Upper lobe of left lung (tissue), 6 donors: ENCODE measurements at regions not wholly inside any gene's neighbourhood (a gene's known extent, or its start where the extent isn't known, plus 50 kb on each side); places are given as distances from the start of the nearest gene placed in this dataset.

Experiments used
- ATAC-seq, 2 donors: fragments of 200-7000 bp; cut with Tn5 transposase; one replicate each; pipeline ENCODE4 v1.9.1; 2022; ENCODE audit warnings: mild to moderate bottlenecking in 2 of 2, moderate library complexity in 2 of 2; ENCODE audit not compliant: low FRiP score in 2 of 2
- DNase-seq, 2 donors: peaks; one replicate each; pipeline ENCODE4 v3.0.0-alpha.2; 2019 to 2020
- H3K27ac ChIP-seq, 4 donors: fragments of 200-600 bp; sonication (generic); one replicate each; pipeline ENCODE4 v1.5.1; 2016 to 2019
- H3K27me3 ChIP-seq, 4 donors: fragments of 200-600 bp; sonication (generic); one replicate each; pipeline ENCODE4 v1.5.1; 2017 to 2019
- H3K36me3 ChIP-seq, 4 donors: fragments of 200-600 bp; sonication (generic); one replicate each; pipeline ENCODE4 v1.5.1; 2016 to 2019
- H3K4me1 ChIP-seq, 4 donors: fragments of 200-600 bp; sonication (generic); one replicate each; pipeline ENCODE4 v1.5.1; 2018 to 2019
- H3K4me3 ChIP-seq, 4 donors: fragments of 200-600 bp; sonication (generic); one replicate each; pipeline ENCODE4 v1.5.1; 2017 to 2019; ENCODE audit warnings: mild to moderate bottlenecking in 2 of 4, moderate library complexity in 1 of 4
- H3K9me3 ChIP-seq, 4 donors: fragments of 200-600 bp; sonication (generic); one replicate each; pipeline ENCODE4 v1.5.1; 2018 to 2019
- CTCF ChIP-seq, 6 experiments: fragments of 450-650 bp in 4 of 6; fragments of 200-600 bp in 2 of 6; sonication (generic) in 2 of 6; IDR thresholded peaks; one replicate each; pipeline ENCODE4 v1.5.1; 2016 to 2019; ENCODE audit warnings: antibody characterized with exemption in 6 of 6
- EP300 ChIP-seq, 4 donors: sonication (generic); formaldehyde crosslinking; IDR thresholded peaks; one replicate each; pipeline ENCODE4 v1.5.1; 2017; ENCODE audit warnings: antibody characterized with exemption in 4 of 4, control low read depth in 2 of 4
- POLR2A ChIP-seq, 4 donors: fragments of 450-650 bp; IDR thresholded peaks; one replicate each; pipeline ENCODE4 v1.5.1; 2016 to 2017; ENCODE audit warnings: antibody characterized with exemption in 4 of 4, mild to moderate bottlenecking in 2 of 4
- POLR2AphosphoS5 ChIP-seq, 2 donors: sonication (generic); formaldehyde crosslinking; IDR thresholded peaks; one replicate each; pipeline ENCODE4 v1.5.1; 2017; ENCODE audit warnings: antibody characterized with exemption in 2 of 2
- WGBS, 2 donors: methylation state at CpG; one replicate each; pipeline ENCODE4 v1.1.5; 2017 to 2018; 5-methylcytosine and 5-hydroxymethylcytosine counted together
- donor health status: DM: no; HTN: no; CAD: no; lungs with moderate emphysema.
- donor health status: DM: no; HTN: yes; CAD: no; lungs with severe emphysema.

DNA sequence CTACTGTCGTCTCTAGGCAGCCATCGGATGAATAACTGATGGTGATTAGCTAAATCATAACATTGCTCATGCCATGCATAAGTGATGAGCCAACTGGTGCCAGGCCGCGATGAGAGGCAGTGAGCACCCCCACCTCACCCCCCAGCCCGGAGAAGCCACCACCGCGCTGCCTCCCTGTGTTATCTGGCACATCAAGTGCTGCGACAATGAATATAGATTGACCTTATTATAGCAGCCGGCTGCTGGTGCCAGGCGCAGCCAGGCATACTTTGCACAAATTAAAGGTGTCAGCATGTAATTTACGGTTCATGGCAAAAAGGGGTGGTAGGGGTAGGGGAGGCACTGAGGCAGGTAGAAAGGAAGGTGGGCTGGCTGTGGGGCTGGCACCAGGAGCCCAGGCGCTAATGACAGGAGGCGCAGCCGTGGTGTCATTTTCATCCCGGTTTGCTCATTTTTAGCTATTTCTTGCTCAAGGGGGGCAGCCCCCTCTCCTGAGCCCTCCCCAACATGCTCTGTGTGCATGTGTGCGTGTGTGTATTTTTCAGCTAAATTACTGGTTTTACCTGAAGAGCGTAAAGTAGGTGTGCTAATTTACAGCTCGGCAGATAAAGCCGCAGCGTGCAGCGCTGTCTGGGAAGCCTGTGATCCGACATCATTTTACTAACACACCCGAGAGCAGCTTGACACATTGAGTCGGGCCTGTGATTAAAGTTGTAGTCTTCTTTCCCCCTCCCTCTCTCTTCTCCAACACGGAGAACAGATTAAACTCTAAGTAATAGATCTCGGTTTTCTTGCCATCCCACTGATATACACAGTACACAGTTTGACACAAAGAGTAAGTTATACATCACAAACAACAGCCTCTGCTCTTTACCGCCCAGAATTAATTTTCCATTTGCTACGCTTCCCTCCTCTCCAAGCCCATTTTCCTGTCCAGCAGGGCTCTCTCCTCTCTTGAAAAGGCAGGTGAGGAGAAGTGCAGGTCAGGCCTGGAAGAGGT is 212.3 kb downstream of the RPLP1 start:
- peaks cover 7 to 22% (median 18%) of the 10 kb centered on the region in 4 donors for H3K4me1 ChIP-seq
- no peaks in the 10 kb centered on the region for H3K36me3 ChIP-seq
- no peaks in the 10 kb centered on the region for H3K27me3 ChIP-seq
- no peak overlapping the region for H3K4me3 ChIP-seq
- peak in 1 of 2 donors; percentile 40 for DNase-seq
- WGBS, 2 donors = 65 to 72% methylated on average over 25 to 28 of the region's 28 CpGs
- no peaks in the 10 kb centered on the region for H3K9me3 ChIP-seq
- TF ChIP-seq POLR2A (IDR thresholded peaks at IDR 0.05) (no peak), EP300 (IDR thresholded peaks at IDR 0.05) (no peak), POLR2AphosphoS5 (IDR thresholded peaks at IDR 0.05) (no peak), CTCF (IDR thresholded peaks at IDR 0.05) (no peak)
- no peak for ATAC-seq
- no peak overlapping the region for H3K27ac ChIP-seq

DNA sequence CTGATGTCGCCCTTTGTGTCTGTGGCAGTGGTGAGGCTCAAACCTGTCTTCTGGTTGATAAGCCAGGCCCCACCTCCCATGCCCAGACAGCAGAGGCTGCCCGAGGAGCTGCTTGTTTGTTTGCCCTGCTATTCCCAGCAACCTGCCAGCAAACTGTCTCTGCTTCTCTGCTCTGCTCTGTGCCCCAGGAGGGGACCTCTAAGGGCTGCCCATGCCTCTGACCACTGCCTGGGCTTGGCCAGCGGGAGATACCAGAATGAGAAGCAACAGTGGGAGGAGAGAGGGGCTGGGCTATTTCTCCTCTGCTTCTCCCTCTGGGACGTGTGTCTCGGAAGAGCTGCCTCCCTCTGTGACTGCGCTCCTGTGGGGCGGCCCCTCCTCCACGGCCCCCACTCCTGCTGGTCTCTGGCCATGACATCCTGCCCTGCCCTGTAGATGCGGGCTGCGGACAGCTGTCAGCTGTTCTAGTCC is 213.1 kb downstream of the RPLP1 start:
- Histone ChIP-seq H3K27ac (peak overlapping the region in 1 of 4 donors; percentile 72), H3K9me3 (no peaks in the 10 kb centered on the region), H3K4me3 (no peak overlapping the region), H3K27me3 (no peaks in the 10 kb centered on the region), H3K36me3 (no peaks in the 10 kb centered on the region), H3K4me1 (peaks cover 7 to 22% (median 18%) of the 10 kb centered on the region in 4 donors)
- DNase-seq = peak in 1 of 2 donors; percentile 33
- no peak for ATAC-seq
- WGBS, 2 donors = 64 to 67% methylated on average over 10 of the region's 10 CpGs
- no peak for TF ChIP-seq POLR2A (IDR thresholded peaks at IDR 0.05)
- TF ChIP-seq CTCF (IDR thresholded peaks at IDR 0.05) = no peak
- TF ChIP-seq EP300 (IDR thresholded peaks at IDR 0.05) = no peak
- TF ChIP-seq POLR2AphosphoS5 (IDR thresholded peaks at IDR 0.05) = no peak

- DNase-seq (peak in 1 of 2 donors; percentile 58), ATAC-seq (peak; percentile 54 to 57)
Measured at GRCh38 chr15:69666441-69666882, 213.8 kb downstream of the RPLP1 start.

More at GRCh38 chr15:69666441-69666882, 213.8 kb downstream of the RPLP1 start:
- no peaks in the 10 kb centered on the region for H3K27me3 ChIP-seq
- 61 to 65% methylated on average over 8 to 10 of the region's 10 CpGs for WGBS, 2 donors
- no peaks in the 10 kb centered on the region for H3K9me3 ChIP-seq
- no peaks in the 10 kb centered on the region for H3K36me3 ChIP-seq
- no peak overlapping the region for H3K4me3 ChIP-seq
- peaks cover 7 to 22% (median 18%) of the 10 kb centered on the region in 4 donors for H3K4me1 ChIP-seq
- no peak for TF ChIP-seq EP300 (IDR thresholded peaks at IDR 0.05)
- no peak for TF ChIP-seq CTCF (IDR thresholded peaks at IDR 0.05)
- no peak for TF ChIP-seq POLR2A (IDR thresholded peaks at IDR 0.05)
- no peak for TF ChIP-seq POLR2AphosphoS5 (IDR thresholded peaks at IDR 0.05)
- peak overlapping the region in 3 of 4 donors; percentile 44 to 72 (median 65) for H3K27ac ChIP-seq
